HG03521 (cell line): ENCODE measurements at regions not wholly inside any gene's neighbourhood (a gene's known extent, or its start where the extent isn't known, plus 50 kb on each side); places are given as distances from the start of the nearest gene placed in this dataset.

Source experiments
- ATAC-seq: cut with Tn5 transposase; IDR thresholded peaks from one replicate; pipeline ENCODE4 v1.9.1; 2021; ENCODE audit warnings: mild to moderate bottlenecking, moderate library complexity; ENCODE audit not compliant: unreplicated experiment

- ATAC-seq = no peak
Observed at GRCh38 chr4:128512161-128512560, 224.5 kb upstream of the PGRMC2 start.

GRCh38 chr4:128510850-128511249 is 223.2 kb upstream of the PGRMC2 start:
- ATAC-seq = no peak

- no peak for ATAC-seq
Observed at GRCh38 chr4:128502818-128503527, 215.4 kb upstream of the PGRMC2 start.

- no peak for ATAC-seq
Observed at GRCh38 chr4:128501239-128501638, 213.6 kb upstream of the PGRMC2 start.

- ATAC-seq = no peak
Observed at GRCh38 chr4:128488055-128488705, 200.6 kb upstream of the PGRMC2 start.

- ATAC-seq = no peak
Observed at GRCh38 chr4:128484896-128485295, 197.3 kb upstream of the PGRMC2 start.

- ATAC-seq = no peak
Observed at GRCh38 chr4:128483816-128484215, 196.2 kb upstream of the PGRMC2 start.

GRCh38 chr4:128483041-128483440 is 195.4 kb upstream of the PGRMC2 start:
- ATAC-seq = no peak

- ATAC-seq = no peak
Observed at GRCh38 chr4:128481752-128482480, 194.3 kb upstream of the PGRMC2 start.

- no peak for ATAC-seq
Observed at GRCh38 chr4:128480945-128481344, 193.3 kb upstream of the PGRMC2 start.

GRCh38 chr4:128477540-128477939 is 189.9 kb upstream of the PGRMC2 start:
- ATAC-seq = no peak

GRCh38 chr4:128475597-128475996 is 188.0 kb upstream of the PGRMC2 start:
- ATAC-seq = no peak

GRCh38 chr4:128471576-128471975 is 184.0 kb upstream of the PGRMC2 start:
- no peak for ATAC-seq

GRCh38 chr4:128470492-128471053 is 183.0 kb upstream of the PGRMC2 start:
- ATAC-seq = no peak

- ATAC-seq = no peak
Observed at GRCh38 chr4:128468123-128468989, 180.7 kb upstream of the PGRMC2 start.

GRCh38 chr4:128465523-128465922 is 177.9 kb upstream of the PGRMC2 start:
- ATAC-seq = no peak

- no peak for ATAC-seq
Observed at GRCh38 chr4:128463006-128463405, 175.4 kb upstream of the PGRMC2 start.

GRCh38 chr4:128462103-128462783 is 174.6 kb upstream of the PGRMC2 start:
- no peak for ATAC-seq

- ATAC-seq = no peak
Observed at GRCh38 chr4:128461291-128462102, 173.9 kb upstream of the PGRMC2 start.
